Right lobe of liver (tissue), 6 donors: ENCODE measurements at regions not wholly inside any gene's neighbourhood (a gene's known extent, or its start where the extent isn't known, plus 50 kb on each side); places are given as distances from the start of the nearest gene placed in this dataset.

Experiments used
- ATAC-seq, 4 donors: fragments of 200-7000 bp; cut with Tn5 transposase; one replicate each; pipeline ENCODE4 v1.9.1; 2020; ENCODE audit warnings: mild to moderate bottlenecking in 4 of 4, moderate library complexity in 4 of 4
- DNase-seq, 3 donors: peaks; one replicate each; pipeline ENCODE4 v3.0.0-alpha.2; 2020
- H3K27ac ChIP-seq, 3 donors: fragments of 200-600 bp; one replicate each; pipeline ENCODE4 v1.8.0; 2022
- H3K27me3 ChIP-seq, 2 donors: fragments of 200-600 bp; one replicate each; pipeline ENCODE4 v1.8.0; 2022
- H3K36me3 ChIP-seq, 4 donors: fragments of 200-600 bp; sonication (generic) in 1 of 4; one replicate each; pipeline versions ENCODE4 v1.5.1 to v1.8.0; 2017 to 2022; ENCODE audit warnings: control low read depth in 1 of 4
- H3K4me1 ChIP-seq, 4 donors: fragments of 200-600 bp; sonication (generic) in 1 of 4; one replicate each; pipeline versions ENCODE4 v1.5.1 to v1.8.0; 2017 to 2022; ENCODE audit warnings: control low read depth in 1 of 4
- H3K4me3 ChIP-seq, 3 donors: fragments of 200-600 bp; one replicate each; pipeline ENCODE4 v1.8.0; 2022
- H3K9me3 ChIP-seq, 4 donors: fragments of 200-600 bp; sonication (generic) in 1 of 4; one replicate each; pipeline versions ENCODE4 v1.5.1 to v1.8.0; 2017 to 2022; ENCODE audit warnings: control low read depth in 1 of 4
- CTCF ChIP-seq, 4 donors: fragments of 200-600 bp in 3 of 4; fragments of 450-650 bp in 1 of 4; IDR thresholded peaks; one replicate each; pipeline versions ENCODE4 v1.5.1 to v1.8.0; 2016 to 2022; ENCODE audit warnings: antibody characterized with exemption in 4 of 4, mild to moderate bottlenecking in 2 of 4
- POLR2A ChIP-seq: fragments of 450-650 bp; IDR thresholded peaks from one replicate; pipeline ENCODE4 v1.6.1; 2017; ENCODE audit warnings: antibody characterized with exemption, mild to moderate bottlenecking
- WGBS: methylation state at CpG from one replicate; pipeline ENCODE4 v1.1.6; 2018; ENCODE audit warnings: low coverage, low lambda C conversion rate; ENCODE audit not compliant: insufficient coverage; ENCODE audit errors: missing lambda C conversion rate; 5-methylcytosine and 5-hydroxymethylcytosine counted together
- intact Hi-C, 2 donors: fragments of 100-400 bp; cut with DNase I; formaldehyde crosslinking; loops; one replicate each; pipeline versions ENCODE4 v1.11.2 to v1.14.1; 2022
- donor health status: DM: no; HTN: yes; CAD: no.
- donor health status: DM: no; HTN: no; CAD: no.
- donor health status: DM: no; HTN: no; CAD: no.
- donor health status: DM: no; HTN: yes; CAD: no.
- donor health status: DM: no; HTN: yes; CAD: no.

- DNase-seq (no peak), ATAC-seq (no peak)
- Histone ChIP-seq H3K27ac (no peak overlapping the region), H3K9me3 (no peaks in the 10 kb centered on the region), H3K27me3 (no peaks in the 10 kb centered on the region), H3K4me1 (no peaks in the 10 kb centered on the region), H3K4me3 (no peak overlapping the region), H3K36me3 (no peaks in the 10 kb centered on the region)
- intact Hi-C loops, result no loop called here
- TF ChIP-seq CTCF (IDR thresholded peaks at IDR 0.05) (no peak), POLR2A (no peak)
- WGBS, result 35% methylated on average over 1 of the region's 1 CpG
These were observed 200.2 kb downstream of the TRIM36 start for GRCh38 chr5:114969482-114969881.

- DNase-seq, result no peak
- Histone ChIP-seq H3K4me1 (no peaks in the 10 kb centered on the region), H3K27me3 (no peaks in the 10 kb centered on the region), H3K27ac (no peak overlapping the region), H3K36me3 (no peaks in the 10 kb centered on the region), H3K9me3 (no peaks in the 10 kb centered on the region), H3K4me3 (no peak overlapping the region)
- 60% methylated on average over 7 of the region's 7 CpGs for WGBS
- TF ChIP-seq POLR2A (no peak), CTCF (IDR thresholded peaks at IDR 0.05) (no peak)
- intact Hi-C loops, result no loop called here
- no peak for ATAC-seq
These were observed 212.3 kb downstream of the TRIM36 start for GRCh38 chr5:114957384-114957783.

GRCh38 chr5:114953565-114953964 is 216.1 kb downstream of the TRIM36 start:
- no peaks in the 10 kb centered on the region for H3K4me1 ChIP-seq
- TF ChIP-seq CTCF (IDR thresholded peaks at IDR 0.05), result no peak
- TF ChIP-seq POLR2A, result no peak
- intact Hi-C loops, result no loop called here
- no peak overlapping the region for H3K4me3 ChIP-seq
- ATAC-seq (no peak), DNase-seq (no peak)
- WGBS, result 43% methylated on average over 2 of the region's 2 CpGs
- no peaks in the 10 kb centered on the region for H3K27me3 ChIP-seq
- no peaks in the 10 kb centered on the region for H3K36me3 ChIP-seq
- no peak overlapping the region for H3K27ac ChIP-seq
- no peaks in the 10 kb centered on the region for H3K9me3 ChIP-seq

GRCh38 chr5:114952876-114953275 is 216.8 kb downstream of the TRIM36 start:
- Histone ChIP-seq H3K9me3 (no peaks in the 10 kb centered on the region), H3K4me3 (no peak overlapping the region), H3K4me1 (no peaks in the 10 kb centered on the region), H3K27me3 (no peaks in the 10 kb centered on the region), H3K36me3 (no peaks in the 10 kb centered on the region), H3K27ac (no peak overlapping the region)
- DNase-seq (no peak), ATAC-seq (no peak)
- intact Hi-C loops, result no loop called here
- 36% methylated on average over 4 of the region's 5 CpGs for WGBS
- TF ChIP-seq CTCF (IDR thresholded peaks at IDR 0.05) (no peak), POLR2A (no peak)

- H3K27ac ChIP-seq, result no peak overlapping the region
- no peak for TF ChIP-seq POLR2A
- no peaks in the 10 kb centered on the region for H3K36me3 ChIP-seq
- intact Hi-C loops, result no loop called here
- no peaks in the 10 kb centered on the region for H3K27me3 ChIP-seq
- H3K4me1 ChIP-seq, result no peaks in the 10 kb centered on the region
- ATAC-seq (no peak), DNase-seq (no peak)
- no peaks in the 10 kb centered on the region for H3K9me3 ChIP-seq
- no peak overlapping the region for H3K4me3 ChIP-seq
These were observed 220.0 kb downstream of the TRIM36 start for GRCh38 chr5:114949756-114950155.
